ENCODE measurements at regions not wholly inside any gene's neighbourhood (a gene's known extent, or its start where the extent isn't known, plus 50 kb on each side); places are given as distances from the start of the nearest gene placed in this dataset.

- in situ Hi-C loops (cut with MboI; ENCODE audit: low sequenced_read_pairs in 4 of 4) (loop anchor here (25.0 kb wide), 3 partner anchors 287 to 1037 kb away; partner anchors contain the start of genes BOD1 (in 4 of the 4) and NSG2 (in 2 of the 4)), intact Hi-C loops (cut with DNase I; ENCODE audit: low total_unique reads) (no loop called here)
- H3K4me3 ChIP-seq, result no peak overlapping the region
- no peaks in the 10 kb centered on the region for H3K36me3 ChIP-seq
- H3K27me3 ChIP-seq, result peaks cover 0 to 22% (median 5%) of the 10 kb centered on the region in 3 donors
- H3K27ac ChIP-seq, result no peak overlapping the region
- H3K4me1 ChIP-seq, result no peaks in the 10 kb centered on the region
- no peak for TF ChIP-seq CTCF (IDR thresholded peaks at IDR 0.05 in 4 of 5, conservative IDR thresholded peaks at IDR 0.05 in 1 of 5)
- no peak for TF ChIP-seq POLR2A (IDR thresholded peaks at IDR 0.05)
- DNase-seq, result no peak
- no peaks in the 10 kb centered on the region for H3K9me3 ChIP-seq
- no peak for ATAC-seq
Measured at GRCh38 chr5:174324680-174325079, 279.2 kb downstream of the NSG2 start.

- Histone ChIP-seq H3K27ac (no peak overlapping the region), H3K9me3 (no peaks in the 10 kb centered on the region), H3K27me3 (peaks cover 0 to 22% (median 5%) of the 10 kb centered on the region in 3 donors), H3K4me1 (no peaks in the 10 kb centered on the region), H3K36me3 (no peaks in the 10 kb centered on the region), H3K4me3 (no peak overlapping the region)
- TF ChIP-seq CTCF (IDR thresholded peaks at IDR 0.05 in 4 of 5, conservative IDR thresholded peaks at IDR 0.05 in 1 of 5) (no peak), POLR2A (IDR thresholded peaks at IDR 0.05) (no peak)
- ATAC-seq, result no peak
- in situ Hi-C loops (cut with MboI; ENCODE audit: low sequenced_read_pairs in 4 of 4), result no loop called here
- no peak for DNase-seq
- intact Hi-C loops (cut with DNase I; ENCODE audit: low total_unique reads), result no loop called here
Measured at GRCh38 chr5:174325431-174325830, 279.9 kb downstream of the NSG2 start.

GRCh38 chr5:174325961-174326360, 280.5 kb downstream of the NSG2 start:
- no peaks in the 10 kb centered on the region for H3K9me3 ChIP-seq
- H3K27me3 ChIP-seq, result peaks cover 0 to 22% (median 5%) of the 10 kb centered on the region in 3 donors
- no peak overlapping the region for H3K27ac ChIP-seq
- no peak for DNase-seq
- H3K4me3 ChIP-seq, result no peak overlapping the region
- intact Hi-C loops (cut with DNase I; ENCODE audit: low total_unique reads), result no loop called here
- TF ChIP-seq CTCF (IDR thresholded peaks at IDR 0.05 in 4 of 5, conservative IDR thresholded peaks at IDR 0.05 in 1 of 5) (no peak), POLR2A (IDR thresholded peaks at IDR 0.05) (no peak)
- H3K4me1 ChIP-seq, result no peaks in the 10 kb centered on the region
- H3K36me3 ChIP-seq, result no peaks in the 10 kb centered on the region
- ATAC-seq, result no peak
- in situ Hi-C loops (cut with MboI; ENCODE audit: low sequenced_read_pairs in 4 of 4), result no loop called here

GRCh38 chr5:174326372-174326771, 280.9 kb downstream of the NSG2 start:
- in situ Hi-C loops (cut with MboI; ENCODE audit: low sequenced_read_pairs in 4 of 4), result no loop called here
- no peaks in the 10 kb centered on the region for H3K4me1 ChIP-seq

GRCh38 chr5:174327317-174327864, 281.9 kb downstream of the NSG2 start:
- no peaks in the 10 kb centered on the region for H3K9me3 ChIP-seq
- DNase-seq (peak; percentile 13 to 34), ATAC-seq (peak in 1 of 2 donors; percentile 66)
- in situ Hi-C loops (cut with MboI; ENCODE audit: low sequenced_read_pairs in 4 of 4), result no loop called here
- H3K4me1 ChIP-seq, result no peaks in the 10 kb centered on the region
- TF ChIP-seq POLR2A (IDR thresholded peaks at IDR 0.05) (no peak), CTCF (IDR thresholded peaks at IDR 0.05 in 4 of 5, conservative IDR thresholded peaks at IDR 0.05 in 1 of 5) (peak; percentile 29 to 63 (median 53))
- H3K27ac ChIP-seq, result no peak overlapping the region
- H3K27me3 ChIP-seq, result peaks cover 0 to 13% (median 8%) of the 10 kb centered on the region in 3 donors
- no peaks in the 10 kb centered on the region for H3K36me3 ChIP-seq
- no peak overlapping the region for H3K4me3 ChIP-seq
- intact Hi-C loops (cut with DNase I; ENCODE audit: low total_unique reads), result no loop called here

More at GRCh38 chr5:174326372-174326771, 280.9 kb downstream of the NSG2 start:
- no peak overlapping the region for H3K27ac ChIP-seq
- no peaks in the 10 kb centered on the region for H3K9me3 ChIP-seq
- H3K4me3 ChIP-seq, result no peak overlapping the region
- intact Hi-C loops (cut with DNase I; ENCODE audit: low total_unique reads), result no loop called here
- ATAC-seq, result no peak
- no peak for TF ChIP-seq POLR2A (IDR thresholded peaks at IDR 0.05)
- no peak for DNase-seq
- no peaks in the 10 kb centered on the region for H3K36me3 ChIP-seq
- peaks cover 0 to 19% (median 5%) of the 10 kb centered on the region in 3 donors for H3K27me3 ChIP-seq

Measured in gastrocnemius medialis (tissue), 4 donors.